ENCODE measurements at regions not wholly inside any gene's neighbourhood (a gene's known extent, or its start where the extent isn't known, plus 50 kb on each side); places are given as distances from the start of the nearest gene placed in this dataset.

GRCh38 chr6:76701610-76702009 is 629.1 kb upstream of the IMPG1 start:
- POLR2A ChIA-PET (ENCODE audit: low non-redundant PET), result no interaction called here
- BruUV-seq (replicated peaks), result no TSS peak
- CTCF ChIA-PET, result no interaction called here
- no peak for DNase-seq (ENCODE audit: low spot score)
- H3K27me3 ChIP-seq (replicated peaks; ENCODE audit: insufficient read depth, low read depth, low read length, poor library complexity), result no peaks in the 10 kb centered on the region
- H3K36me3 ChIP-seq (ENCODE audit: insufficient read depth, low read length, poor library complexity, severe bottlenecking), result no peaks in the 10 kb centered on the region
- no peaks in the 10 kb centered on the region for H3K9me3 ChIP-seq (ENCODE audit: low read depth, low read length, poor library complexity, severe bottlenecking)
- H3K27ac ChIP-seq (ENCODE audit: low read depth, low read length, poor library complexity, severe bottlenecking), result no peak overlapping the region
- H3K4me3 ChIP-seq (ENCODE audit: low read depth, low read length, poor library complexity, severe bottlenecking), result no peak overlapping the region
- TF ChIP-seq CTCF (conservative IDR thresholded peaks at IDR 0.05; ENCODE audit: low read depth, low read length) (no peak), EZH2 (IDR thresholded peaks at IDR 0.05; ENCODE audit: borderline replicate concordance, low read depth, low read length, poor library complexity, severe bottlenecking) (no peak)
- no peaks in the 10 kb centered on the region for H3K4me1 ChIP-seq (ENCODE audit: insufficient read depth, low read length, poor library complexity, severe bottlenecking)
- intact Hi-C loops (cut with micrococcal nuclease; ENCODE audit: unreplicated experiment), result no loop called here

- Histone ChIP-seq H3K4me1 (ENCODE audit: insufficient read depth, low read length, poor library complexity, severe bottlenecking) (no peaks in the 10 kb centered on the region), H3K9me3 (ENCODE audit: low read depth, low read length, poor library complexity, severe bottlenecking) (no peaks in the 10 kb centered on the region), H3K27me3 (replicated peaks; ENCODE audit: insufficient read depth, low read depth, low read length, poor library complexity) (no peaks in the 10 kb centered on the region), H3K27ac (ENCODE audit: low read depth, low read length, poor library complexity, severe bottlenecking) (no peak overlapping the region), H3K4me3 (ENCODE audit: low read depth, low read length, poor library complexity, severe bottlenecking) (no peak overlapping the region), H3K36me3 (ENCODE audit: insufficient read depth, low read length, poor library complexity, severe bottlenecking) (no peaks in the 10 kb centered on the region)
- DNase-seq (ENCODE audit: low spot score), result no peak
- intact Hi-C loops (cut with micrococcal nuclease; ENCODE audit: unreplicated experiment), result no loop called here
- TF ChIP-seq EZH2 (IDR thresholded peaks at IDR 0.05; ENCODE audit: borderline replicate concordance, low read depth, low read length, poor library complexity, severe bottlenecking) (no peak), CTCF (conservative IDR thresholded peaks at IDR 0.05; ENCODE audit: low read depth, low read length) (no peak)
- no TSS peak for BruUV-seq (replicated peaks)
- POLR2A ChIA-PET (ENCODE audit: low non-redundant PET), result no interaction called here
- CTCF ChIA-PET, result no interaction called here
These were observed 625.1 kb upstream of the IMPG1 start for GRCh38 chr6:76697585-76697984.

DNA sequence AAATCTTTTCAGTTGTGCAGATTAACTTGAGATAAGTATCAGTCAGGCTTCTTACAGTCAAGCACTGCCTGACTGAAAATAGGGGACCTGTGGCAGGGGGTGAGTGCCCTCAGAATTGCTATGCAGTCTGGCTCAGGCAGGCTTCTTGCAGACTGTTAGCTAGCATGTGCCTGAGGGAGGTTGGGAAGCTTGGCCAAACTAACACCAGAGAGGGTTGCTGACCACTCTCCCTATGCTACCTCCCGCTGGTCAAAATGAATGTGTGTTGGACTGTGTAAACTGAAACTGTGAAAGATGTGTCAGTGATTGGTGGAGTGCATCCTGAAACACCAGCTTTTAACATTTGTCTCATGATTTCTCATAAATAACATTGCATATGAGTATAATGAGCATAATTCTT is 622.3 kb upstream of the IMPG1 start:
- Histone ChIP-seq H3K4me3 (ENCODE audit: low read depth, low read length, poor library complexity, severe bottlenecking) (no peak overlapping the region), H3K36me3 (ENCODE audit: insufficient read depth, low read length, poor library complexity, severe bottlenecking) (no peaks in the 10 kb centered on the region), H3K9me3 (ENCODE audit: low read depth, low read length, poor library complexity, severe bottlenecking) (no peaks in the 10 kb centered on the region), H3K27me3 (replicated peaks; ENCODE audit: insufficient read depth, low read depth, low read length, poor library complexity) (no peaks in the 10 kb centered on the region), H3K27ac (ENCODE audit: low read depth, low read length, poor library complexity, severe bottlenecking) (no peak overlapping the region), H3K4me1 (ENCODE audit: insufficient read depth, low read length, poor library complexity, severe bottlenecking) (no peaks in the 10 kb centered on the region)
- intact Hi-C loops (cut with micrococcal nuclease; ENCODE audit: unreplicated experiment), result no loop called here
- DNase-seq (ENCODE audit: low spot score), result no peak
- BruUV-seq (replicated peaks), result no TSS peak
- TF ChIP-seq CTCF (conservative IDR thresholded peaks at IDR 0.05; ENCODE audit: low read depth, low read length), result no peak
- TF ChIP-seq EZH2 (IDR thresholded peaks at IDR 0.05; ENCODE audit: borderline replicate concordance, low read depth, low read length, poor library complexity, severe bottlenecking), result no peak
- ChIA-PET CTCF (no interaction called here), POLR2A (ENCODE audit: low non-redundant PET) (no interaction called here)

Data from A673 (cell line).